ENCODE measurements at regions not wholly inside any gene's neighbourhood (a gene's known extent, or its start where the extent isn't known, plus 50 kb on each side); places are given as distances from the start of the nearest gene placed in this dataset.

GRCh38 chr3:65276551-65276950 is 588.8 kb upstream of the ADAMTS9 start:
- Histone ChIP-seq H3K4me3 (no peak overlapping the region), H3K4me1 (no peaks in the 10 kb centered on the region), H3K36me3 (no peaks in the 10 kb centered on the region), H3K27me3 (no peaks in the 10 kb centered on the region), H3K27ac (no peak overlapping the region), H3K9me3 (no peaks in the 10 kb centered on the region)
- no peak for DNase-seq
- intact Hi-C loops (cut with DNase I; ENCODE audit: low total_unique reads) (no loop called here), in situ Hi-C loops (cut with MboI; ENCODE audit: low pct_ligation_motif_present in 1 of 4, low pct_unique_long_range_greater_than_20kb in 1 of 4, low sequenced_read_pairs in 3 of 4) (no loop called here)
- 70 to 77% methylated on average over 4 of the region's 4 CpGs for WGBS, 2 donors (ENCODE audit: low coverage in 1 of 2)
- TF ChIP-seq POLR2A (IDR thresholded peaks at IDR 0.05) (no peak), POLR2AphosphoS5 (IDR thresholded peaks at IDR 0.05) (no peak), EP300 (IDR thresholded peaks at IDR 0.05; ENCODE audit: low read depth) (no peak)
- TF ChIP-seq, protein P1, sequence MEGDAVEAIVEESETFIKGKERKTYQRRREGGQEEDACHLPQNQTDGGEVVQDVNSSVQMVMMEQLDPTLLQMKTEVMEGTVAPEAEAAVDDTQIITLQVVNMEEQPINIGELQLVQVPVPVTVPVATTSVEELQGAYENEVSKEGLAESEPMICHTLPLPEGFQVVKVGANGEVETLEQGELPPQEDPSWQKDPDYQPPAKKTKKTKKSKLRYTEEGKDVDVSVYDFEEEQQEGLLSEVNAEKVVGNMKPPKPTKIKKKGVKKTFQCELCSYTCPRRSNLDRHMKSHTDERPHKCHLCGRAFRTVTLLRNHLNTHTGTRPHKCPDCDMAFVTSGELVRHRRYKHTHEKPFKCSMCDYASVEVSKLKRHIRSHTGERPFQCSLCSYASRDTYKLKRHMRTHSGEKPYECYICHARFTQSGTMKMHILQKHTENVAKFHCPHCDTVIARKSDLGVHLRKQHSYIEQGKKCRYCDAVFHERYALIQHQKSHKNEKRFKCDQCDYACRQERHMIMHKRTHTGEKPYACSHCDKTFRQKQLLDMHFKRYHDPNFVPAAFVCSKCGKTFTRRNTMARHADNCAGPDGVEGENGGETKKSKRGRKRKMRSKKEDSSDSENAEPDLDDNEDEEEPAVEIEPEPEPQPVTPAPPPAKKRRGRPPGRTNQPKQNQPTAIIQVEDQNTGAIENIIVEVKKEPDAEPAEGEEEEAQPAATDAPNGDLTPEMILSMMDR (IDR thresholded peaks at IDR 0.05): no peak

DNA sequence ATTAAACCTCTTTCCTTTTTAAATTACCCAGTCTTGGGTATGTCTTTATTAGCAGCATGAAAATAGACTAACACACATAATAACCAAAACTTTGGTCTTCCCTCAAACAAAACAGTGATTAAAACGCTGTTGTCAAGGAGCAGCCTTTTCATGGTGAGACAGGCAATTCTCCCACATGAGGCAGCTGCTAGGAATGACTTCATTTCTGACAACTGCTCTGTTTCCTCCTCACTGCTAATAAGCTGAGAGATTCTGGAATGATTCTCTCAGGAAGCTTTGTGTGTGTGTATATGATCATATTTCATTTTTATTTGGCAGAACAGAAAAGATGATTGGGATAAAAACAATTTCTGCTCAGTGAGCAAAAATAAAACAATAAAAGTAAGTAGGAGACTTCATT is 580.6 kb upstream of the ADAMTS9 start:
- Histone ChIP-seq H3K27me3 (no peaks in the 10 kb centered on the region), H3K9me3 (no peaks in the 10 kb centered on the region), H3K27ac (no peak overlapping the region), H3K36me3 (no peaks in the 10 kb centered on the region), H3K4me3 (no peak overlapping the region), H3K4me1 (no peaks in the 10 kb centered on the region)
- intact Hi-C loops (cut with DNase I; ENCODE audit: low total_unique reads): no loop called here
- in situ Hi-C loops (cut with MboI; ENCODE audit: low pct_ligation_motif_present in 1 of 4, low pct_unique_long_range_greater_than_20kb in 1 of 4, low sequenced_read_pairs in 3 of 4): no loop called here
- no peak for DNase-seq
- TF ChIP-seq POLR2A (IDR thresholded peaks at IDR 0.05): no peak
- no peak for TF ChIP-seq EP300 (IDR thresholded peaks at IDR 0.05; ENCODE audit: low read depth)
- TF ChIP-seq, protein P1 (IDR thresholded peaks at IDR 0.05): no peak
- TF ChIP-seq POLR2AphosphoS5 (IDR thresholded peaks at IDR 0.05): no peak
- 15 to 49% methylated on average over 1 of the region's 1 CpG for WGBS, 2 donors (ENCODE audit: low coverage in 1 of 2)

DNA sequence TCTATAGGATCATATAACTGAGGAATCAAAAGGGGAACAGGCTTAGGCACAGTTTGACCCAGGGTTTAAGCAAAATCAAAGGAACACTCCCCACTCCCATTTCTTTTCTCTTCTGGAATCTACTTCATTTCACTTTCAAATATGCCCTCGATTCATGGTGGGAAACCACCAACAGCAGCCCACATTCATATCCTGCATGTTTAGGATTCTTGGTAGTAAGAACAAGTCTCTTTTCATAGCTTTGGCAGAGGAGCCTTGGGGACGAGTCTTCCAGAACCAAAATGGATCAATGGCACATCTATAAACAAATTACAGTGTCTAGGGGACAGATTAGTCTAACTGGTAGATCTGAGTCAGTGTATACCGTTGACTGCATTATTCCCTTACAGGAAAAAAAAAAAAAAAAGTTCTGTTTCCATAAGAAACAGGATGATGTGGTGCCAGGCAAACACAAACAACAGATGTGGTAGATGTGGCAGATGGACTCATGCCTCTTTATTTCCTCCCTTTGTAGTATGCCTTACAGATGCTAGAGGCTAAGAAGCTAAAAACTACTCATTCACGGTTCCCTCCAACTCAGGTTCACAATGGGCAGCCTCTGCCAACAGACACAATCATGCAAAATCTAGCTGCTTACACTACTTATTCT is 578.3 kb upstream of the ADAMTS9 start:
- 56 to 68% methylated on average over 3 to 4 of the region's 4 CpGs for WGBS, 2 donors (ENCODE audit: low coverage in 1 of 2)
- in situ Hi-C loops (cut with MboI; ENCODE audit: low pct_ligation_motif_present in 1 of 4, low pct_unique_long_range_greater_than_20kb in 1 of 4, low sequenced_read_pairs in 3 of 4): no loop called here
- Histone ChIP-seq H3K27ac (no peak overlapping the region), H3K4me3 (no peak overlapping the region), H3K4me1 (no peaks in the 10 kb centered on the region), H3K9me3 (no peaks in the 10 kb centered on the region), H3K27me3 (no peaks in the 10 kb centered on the region), H3K36me3 (no peaks in the 10 kb centered on the region)
- no peak for DNase-seq
- intact Hi-C loops (cut with DNase I; ENCODE audit: low total_unique reads): no loop called here
- no peak for TF ChIP-seq POLR2AphosphoS5 (IDR thresholded peaks at IDR 0.05)
- TF ChIP-seq, protein P1 (IDR thresholded peaks at IDR 0.05): no peak
- TF ChIP-seq POLR2A (IDR thresholded peaks at IDR 0.05): no peak
- no peak for TF ChIP-seq EP300 (IDR thresholded peaks at IDR 0.05; ENCODE audit: low read depth)

GRCh38 chr3:65265511-65265910 is 577.7 kb upstream of the ADAMTS9 start:
- in situ Hi-C loops (cut with MboI; ENCODE audit: low pct_ligation_motif_present in 1 of 4, low pct_unique_long_range_greater_than_20kb in 1 of 4, low sequenced_read_pairs in 3 of 4): no loop called here
- WGBS, 2 donors (ENCODE audit: low coverage in 1 of 2): 82 to 84% methylated on average over 4 of the region's 4 CpGs
- Histone ChIP-seq H3K4me1 (no peaks in the 10 kb centered on the region), H3K36me3 (no peaks in the 10 kb centered on the region), H3K27ac (no peak overlapping the region), H3K27me3 (no peaks in the 10 kb centered on the region), H3K4me3 (no peak overlapping the region), H3K9me3 (no peaks in the 10 kb centered on the region)
- TF ChIP-seq POLR2AphosphoS5 (IDR thresholded peaks at IDR 0.05): no peak
- TF ChIP-seq, protein P1 (IDR thresholded peaks at IDR 0.05): no peak
- TF ChIP-seq EP300 (IDR thresholded peaks at IDR 0.05; ENCODE audit: low read depth): no peak
- no peak for TF ChIP-seq POLR2A (IDR thresholded peaks at IDR 0.05)
- no peak for DNase-seq
- intact Hi-C loops (cut with DNase I; ENCODE audit: low total_unique reads): no loop called here

All from transverse colon (tissue), 4 donors.